Vagina (tissue), 1 donor: ENCODE measurements at regions not wholly inside any gene's neighbourhood (a gene's known extent, or its start where the extent isn't known, plus 50 kb on each side); places are given as distances from the start of the nearest gene placed in this dataset. TPM values are rescaled to one million over a fixed set of nuclear protein-coding genes. Genes with fewer than 3 reads are reported as not detected.

Experiments used
- small RNA-seq: library from RNA; depleted of rRNA; stranded (forward); fragments of <200 nt; gene quantifications from one replicate; pipeline ENCODE3, GENCODE V24; 2016

Small RNA genes in the stretch of these regions (small RNA-seq; reads per million reads assigned to genes)
- gene AC025279.1 (not detected), gene SNX29P2 (not detected)
